Breast epithelium (tissue), 4 donors: ENCODE measurements at regions not wholly inside any gene's neighbourhood (a gene's known extent, or its start where the extent isn't known, plus 50 kb on each side); places are given as distances from the start of the nearest gene placed in this dataset.
"Not testable (repeated sequence)": the region's sequence is repeated elsewhere in the genome, so short reads cannot be mapped to it uniquely, and the experiment has no call there.

Source experiments
- DNase-seq, 2 donors: peaks; one replicate each; pipeline ENCODE4 v3.0.0-alpha.2; 2019; ENCODE audit warnings: low spot score in 2 of 2
- H3K27ac ChIP-seq, 2 donors: fragments of 200-600 bp; sonication (generic) in 1 of 2; one replicate each; pipeline ENCODE4 v1.5.1; 2016 to 2019; ENCODE audit warnings: mild to moderate bottlenecking in 1 of 2
- H3K27me3 ChIP-seq, 2 donors: fragments of 200-600 bp; sonication (generic) in 1 of 2; one replicate each; pipeline versions ENCODE4 v1.5.1 to v1.6.0; 2017 to 2019; ENCODE audit warnings: control low read depth in 1 of 2, mild to moderate bottlenecking in 1 of 2
- H3K36me3 ChIP-seq: fragments of 200-600 bp; one replicate; pipeline ENCODE4 v1.5.1; 2019
- H3K4me1 ChIP-seq, 2 donors: fragments of 200-600 bp; sonication (generic); one replicate each; pipeline ENCODE4 v1.5.1; 2016 to 2019; ENCODE audit warnings: control low read depth in 1 of 2
- H3K4me3 ChIP-seq, 3 donors: fragments of 200-600 bp; sonication (generic); 1 replicate in 2 of 3; 2 replicates in 1 of 3; pipeline ENCODE4 v1.5.1; 2016 to 2019; ENCODE audit warnings: mild to moderate bottlenecking in 3 of 3, moderate library complexity in 2 of 3
- H3K9me3 ChIP-seq, 2 donors: fragments of 200-600 bp; sonication (generic) in 1 of 2; one replicate each; pipeline ENCODE4 v1.5.1; 2016 to 2019; ENCODE audit warnings: control low read depth in 1 of 2
- CTCF ChIP-seq, 3 donors: fragments of 450-650 bp; IDR thresholded peaks; one replicate each; pipeline ENCODE4 v1.5.1; 2016 to 2017; ENCODE audit warnings: antibody characterized with exemption in 3 of 3, mild to moderate bottlenecking in 3 of 3, moderate library complexity in 3 of 3
- POLR2A ChIP-seq: fragments of 450-650 bp; IDR thresholded peaks from one replicate; pipeline ENCODE4 v1.6.1; 2016; ENCODE audit warnings: antibody characterized with exemption, mild to moderate bottlenecking, moderate library complexity
- POLR2AphosphoS5 ChIP-seq, 3 donors: sonication (generic); formaldehyde crosslinking; IDR thresholded peaks; one replicate each; pipeline ENCODE4 v1.6.1; 2017; ENCODE audit warnings: antibody characterized with exemption in 3 of 3
- intact Hi-C: fragments of 100-400 bp; cut with DNase I; formaldehyde crosslinking; loops from one replicate; pipeline ENCODE4 v1.15.1; 2023; ENCODE audit warnings: low total_unique reads

GRCh38 chr20:54995553-54995952 lies 520.2 kb downstream of the DOK5 start:
- no peak overlapping the region for H3K27ac ChIP-seq
- H3K9me3 ChIP-seq = no peaks in the 10 kb centered on the region
- H3K27me3 ChIP-seq = no peaks in the 10 kb centered on the region
- TF ChIP-seq POLR2A = no peak
- intact Hi-C loops = no loop called here
- H3K36me3 ChIP-seq = no peaks in the 10 kb centered on the region
- DNase-seq = no peak
- no peak overlapping the region for H3K4me3 ChIP-seq
- H3K4me1 ChIP-seq = no peaks in the 10 kb centered on the region

GRCh38 chr20:54995011-54995410 lies 519.6 kb downstream of the DOK5 start:
- DNase-seq = no peak

GRCh38 chr20:54985091-54985490 lies 509.7 kb downstream of the DOK5 start:
- intact Hi-C loops = no loop called here
- H3K9me3 ChIP-seq = no peaks in the 10 kb centered on the region
- H3K27ac ChIP-seq = no peak overlapping the region
- H3K4me3 ChIP-seq = no peak overlapping the region
- no peaks in the 10 kb centered on the region for H3K27me3 ChIP-seq
- H3K36me3 ChIP-seq = no peaks in the 10 kb centered on the region
- DNase-seq = no peak
- no peaks in the 10 kb centered on the region for H3K4me1 ChIP-seq
- TF ChIP-seq POLR2AphosphoS5 (IDR thresholded peaks at IDR 0.05) = no peak
- TF ChIP-seq CTCF (IDR thresholded peaks at IDR 0.05) = no peak
- TF ChIP-seq POLR2A = no peak

More at GRCh38 chr20:54995011-54995410, 519.6 kb downstream of the DOK5 start:
- no peak for TF ChIP-seq CTCF (IDR thresholded peaks at IDR 0.05)
- TF ChIP-seq POLR2AphosphoS5 (IDR thresholded peaks at IDR 0.05) = no peak
- no peak for TF ChIP-seq POLR2A
- no peaks in the 10 kb centered on the region for H3K4me1 ChIP-seq
- H3K36me3 ChIP-seq = no peaks in the 10 kb centered on the region
- no peaks in the 10 kb centered on the region for H3K27me3 ChIP-seq
- H3K9me3 ChIP-seq = no peaks in the 10 kb centered on the region
- intact Hi-C loops = no loop called here
- no peak overlapping the region for H3K4me3 ChIP-seq
- no peak overlapping the region for H3K27ac ChIP-seq

- TF ChIP-seq POLR2A (no peak), CTCF (IDR thresholded peaks at IDR 0.05) (no peak), POLR2AphosphoS5 (IDR thresholded peaks at IDR 0.05) (no peak)
- intact Hi-C loops = no loop called here
- H3K9me3 ChIP-seq = no peaks in the 10 kb centered on the region
- DNase-seq = no peak
- H3K27me3 ChIP-seq = no peaks in the 10 kb centered on the region
- no peaks in the 10 kb centered on the region for H3K36me3 ChIP-seq
- H3K27ac ChIP-seq = no peak overlapping the region
- no peaks in the 10 kb centered on the region for H3K4me1 ChIP-seq
- H3K4me3 ChIP-seq = no peak overlapping the region
Measured at GRCh38 chr20:54984104-54984448, 508.7 kb downstream of the DOK5 start.

GRCh38 chr20:54983394-54984103 lies 508.2 kb downstream of the DOK5 start:
- H3K27ac ChIP-seq, H3K36me3 ChIP-seq, intact Hi-C loops, H3K4me1 ChIP-seq, H3K4me3 ChIP-seq, H3K27me3 ChIP-seq, H3K9me3 ChIP-seq, DNase-seq: not testable (repeated sequence)

- H3K27me3 ChIP-seq = no peaks in the 10 kb centered on the region
- intact Hi-C loops = no loop called here
- DNase-seq = no peak
- TF ChIP-seq CTCF (IDR thresholded peaks at IDR 0.05) (no peak), POLR2A (no peak)
- no peak overlapping the region for H3K27ac ChIP-seq
- H3K9me3 ChIP-seq = no peaks in the 10 kb centered on the region
- no peak overlapping the region for H3K4me3 ChIP-seq
- H3K4me1 ChIP-seq = no peaks in the 10 kb centered on the region
- H3K36me3 ChIP-seq = no peaks in the 10 kb centered on the region
Measured at GRCh38 chr20:54981175-54981574, 505.8 kb downstream of the DOK5 start.
